IMR-90 (cell line): ENCODE measurements at regions not wholly inside any gene's neighbourhood (a gene's known extent, or its start where the extent isn't known, plus 50 kb on each side); places are given as distances from the start of the nearest gene placed in this dataset.

ENCODE experiments used
- ATAC-seq: fragments of 200-7000 bp; cut with Tn5 transposase; 2 replicates; pipeline ENCODE4 v1.9.1; 2020; ENCODE audit warnings: low read depth, mild to moderate bottlenecking, moderate library complexity
- BruUV-seq: library from RNA; stranded (reverse); fragments of 400-500 nt; replicated peaks from 2 replicates; lab custom pipeline; 2021; lab: Mats Ljungman, UMichigan
- CTCF ChIA-PET: fragments of 300-600 bp; formaldehyde crosslinking; extraction: SDS; loops from one replicate; lab custom pipeline; 2021; ENCODE audit warnings: antibody characterized with exemption; lab: Yijun Ruan, JAX
- POLR2A ChIA-PET: fragments of 300-600 bp; sonication (Branson Sonifier 250); formaldehyde crosslinking; loops from one replicate; lab custom pipeline; 2022; ENCODE audit warnings: antibody characterized with exemption; ENCODE audit not compliant: unreplicated experiment; lab: Charles Lee
- DNase-seq: peaks from one replicate; pipeline ENCODE4 v3.0.0; 2013
- H2AFZ ChIP-seq: replicated peaks from 2 replicates; pipeline ENCODE3; 2013; ENCODE audit warnings: low read length, mild to moderate bottlenecking; ENCODE audit not compliant: poor library complexity
- H2AK5ac ChIP-seq: 2 replicates; pipeline ENCODE4 v1.6.1; 2013; ENCODE audit warnings: low read depth, low read length, inconsistent platforms
- H2AK9ac ChIP-seq: replicated peaks from 2 replicates; pipeline ENCODE3; 2013; ENCODE audit warnings: mild to moderate bottlenecking, low read depth, low read length, moderate library complexity; ENCODE audit not compliant: poor library complexity
- H2BK120ac ChIP-seq: 2 replicates; pipeline ENCODE4 v1.6.1; 2013; ENCODE audit warnings: low read depth, low read length, inconsistent platforms
- H2BK15ac ChIP-seq: 3 replicates; pipeline ENCODE4 v1.6.1; 2013; ENCODE audit warnings: low read depth, low read length, inconsistent platforms
- H2BK20ac ChIP-seq: 2 replicates; pipeline ENCODE4 v1.6.1; 2013; ENCODE audit warnings: low read depth, mild to moderate bottlenecking, inconsistent platforms, low read length, moderate library complexity
- H2BK5ac ChIP-seq: 2 replicates; pipeline ENCODE4 v1.6.1; 2013; ENCODE audit warnings: mild to moderate bottlenecking, low read depth, low read length, inconsistent platforms; ENCODE audit not compliant: poor library complexity, severe bottlenecking
- H3K14ac ChIP-seq: replicated peaks from 2 replicates; pipeline ENCODE4 v1.6.1; 2013; ENCODE audit warnings: low read depth, low read length, inconsistent platforms
- H3K18ac ChIP-seq: 2 replicates; pipeline ENCODE4 v1.6.1; 2013; ENCODE audit warnings: low read depth, low read length, control low read depth
- H3K23ac ChIP-seq: 2 replicates; pipeline ENCODE4 v1.6.1; 2013; ENCODE audit warnings: low read depth, low read length, inconsistent platforms
- H3K27ac ChIP-seq: 2 replicates; pipeline ENCODE4 v1.5.1; 2013; ENCODE audit warnings: mild to moderate bottlenecking, control low read depth, low read length; ENCODE audit not compliant: insufficient read depth
- H3K27me3 ChIP-seq: 2 replicates; pipeline ENCODE4 v1.6.1; 2013; ENCODE audit warnings: low read length; ENCODE audit not compliant: control insufficient read depth, insufficient read depth
- H3K36me3 ChIP-seq: 2 replicates; pipeline ENCODE4 v1.6.1; 2013; ENCODE audit warnings: low read length, mixed read lengths; ENCODE audit not compliant: control insufficient read depth, insufficient read depth
- H3K4ac ChIP-seq: 2 replicates; pipeline ENCODE4 v1.6.1; 2013; ENCODE audit warnings: low read depth, low read length, inconsistent platforms
- H3K4me1 ChIP-seq: 2 replicates; pipeline ENCODE4 v1.6.1; 2013; ENCODE audit warnings: low read length, mixed read lengths; ENCODE audit not compliant: control insufficient read depth, insufficient read depth
- H3K4me2 ChIP-seq: 2 replicates; pipeline ENCODE4 v1.6.1; 2013; ENCODE audit warnings: low read depth, mild to moderate bottlenecking, control low read depth, low read length, moderate library complexity
- H3K4me3 ChIP-seq: 2 replicates; pipeline ENCODE4 v1.5.1; 2013; ENCODE audit warnings: low read depth, mild to moderate bottlenecking, control low read depth, low read length, moderate library complexity; ENCODE audit not compliant: insufficient read depth
- H3K56ac ChIP-seq: 2 replicates; pipeline ENCODE4 v1.6.1; 2013; ENCODE audit warnings: low read length, inconsistent platforms; ENCODE audit not compliant: insufficient read depth; ENCODE audit errors: extremely low read depth
- H3K79me1 ChIP-seq, 2 experiments: 2 replicates each; pipeline ENCODE4 v1.6.1; 2013; ENCODE audit warnings: low read length in 2 of 2, inconsistent platforms in 1 of 2, low read depth in 1 of 2
- H3K9ac ChIP-seq: 2 replicates; pipeline ENCODE4 v1.6.1; 2013; ENCODE audit warnings: low read depth, low read length, control low read depth
- H3K9me1 ChIP-seq: 2 replicates; pipeline ENCODE4 v1.6.1; 2013; ENCODE audit warnings: low read length, inconsistent platforms; ENCODE audit not compliant: insufficient read depth
- H3K9me3 ChIP-seq: 2 replicates; pipeline ENCODE4 v1.6.1; 2013; ENCODE audit warnings: low read length; ENCODE audit not compliant: control insufficient read depth, insufficient read depth
- H4K20me1 ChIP-seq: 2 replicates; pipeline ENCODE4 v1.6.1; 2013; ENCODE audit warnings: low read length, inconsistent platforms; ENCODE audit not compliant: insufficient read depth
- H4K5ac ChIP-seq: 2 replicates; pipeline ENCODE4 v1.6.1; 2013; ENCODE audit warnings: mild to moderate bottlenecking, low read depth, low read length, control low read depth
- H4K8ac ChIP-seq, 2 experiments: 2 replicates each; pipeline ENCODE4 v1.6.1; 2013; ENCODE audit warnings: low read depth in 2 of 2, low read length in 2 of 2, control low read depth in 1 of 2, inconsistent platforms in 1 of 2
- H4K91ac ChIP-seq: 2 replicates; pipeline ENCODE4 v1.6.1; 2013; ENCODE audit warnings: low read depth, low read length, inconsistent platforms; ENCODE audit not compliant: insufficient read depth
- FOS ChIP-seq: fragments of 150-350 bp; IDR thresholded peaks from 2 replicates; pipeline ENCODE4 v1.6.1; 2016; ENCODE audit warnings: low read depth, low read length
- MAZ ChIP-seq: IDR thresholded peaks from 2 replicates; pipeline ENCODE4 v1.6.1; 2012; ENCODE audit warnings: low read depth, mild to moderate bottlenecking, low read length, improper control_type of control experiment, moderate library complexity, borderline replicate concordance
- SMC3 ChIP-seq: fragments of 150-350 bp; IDR thresholded peaks from 2 replicates; pipeline ENCODE4 v1.6.1; 2016; ENCODE audit warnings: low read depth, mild to moderate bottlenecking, antibody characterized with exemption, low read length, moderate library complexity
- WGBS, 2 experiments: methylation state at CpG; one replicate each; pipeline versions ENCODE4 v1.1.5 to v1.1.7; 2013; ENCODE audit warnings: missing lambda C conversion rate in 2 of 2; ENCODE audit not compliant: insufficient read length in 1 of 2; ENCODE audit errors: extremely low coverage in 2 of 2; 5-methylcytosine and 5-hydroxymethylcytosine counted together
- dilution Hi-C: fragments of 300-500 bp; cut with HindIII; formaldehyde crosslinking; loops from one replicate; pipeline ENCODE4 v1.14.3; 2018; ENCODE audit warnings: low sequenced_read_pairs; ENCODE audit not compliant: unreplicated experiment
- in situ Hi-C: fragments of 300-500 bp; cut with MboI; formaldehyde crosslinking; loops from 3 replicates; pipeline ENCODE4 v1.14.3; 2019; ENCODE audit warnings: low sequenced_read_pairs, inconsistent platforms, mixed read lengths
- intact Hi-C: fragments of 100-400 bp; cut with micrococcal nuclease; formaldehyde crosslinking; loops from 2 replicates; pipeline ENCODE4 v1.10.0; 2022

DNA sequence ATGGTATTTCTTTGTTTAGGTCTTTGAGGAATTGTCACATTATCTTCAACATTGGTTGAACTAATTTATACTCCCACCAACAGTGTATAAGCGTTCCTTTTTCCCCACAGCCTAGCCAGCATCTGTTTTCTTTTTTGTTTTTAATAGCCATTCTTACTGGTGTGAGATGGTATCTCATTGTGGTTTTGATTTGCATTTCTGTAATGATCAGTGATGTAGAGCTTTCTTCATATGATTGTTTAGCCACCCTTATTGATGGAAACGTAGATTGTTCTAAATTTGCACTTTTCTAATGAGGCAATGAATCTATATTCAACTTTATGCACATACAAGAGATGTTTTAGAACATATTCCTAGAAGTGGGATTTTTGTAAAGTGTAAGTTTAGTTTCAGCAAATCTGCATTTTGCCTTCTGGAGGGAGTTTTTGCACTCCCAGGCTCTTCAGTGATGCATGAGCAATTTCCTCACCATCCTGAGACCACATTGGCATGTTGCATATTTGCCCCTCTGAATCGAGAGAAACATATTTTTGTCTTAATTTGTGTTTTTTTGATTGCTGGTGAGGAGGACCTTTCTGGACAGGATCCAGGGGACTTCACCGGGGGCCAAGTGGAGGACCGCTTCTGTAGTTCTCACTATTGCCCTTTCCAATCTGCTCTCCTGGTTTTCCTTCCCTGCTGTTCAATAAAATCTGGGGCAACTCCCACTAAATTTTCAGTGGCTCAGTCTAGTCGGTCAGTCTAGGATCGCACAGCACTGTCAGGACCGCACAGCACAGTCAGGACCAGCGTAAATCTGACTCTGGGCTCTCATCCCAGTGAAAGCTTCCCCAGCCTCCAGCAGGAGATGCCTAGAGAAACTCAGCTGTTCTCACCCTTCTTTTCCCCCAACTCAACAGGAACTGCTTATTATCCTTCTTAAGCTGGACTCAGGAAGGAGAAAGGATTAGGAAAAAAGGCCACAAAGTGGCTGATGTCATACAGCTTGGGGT is 157.0 kb downstream of the PTPN20 start (continued):
- TF ChIP-seq MAZ, result no peak

DNA sequence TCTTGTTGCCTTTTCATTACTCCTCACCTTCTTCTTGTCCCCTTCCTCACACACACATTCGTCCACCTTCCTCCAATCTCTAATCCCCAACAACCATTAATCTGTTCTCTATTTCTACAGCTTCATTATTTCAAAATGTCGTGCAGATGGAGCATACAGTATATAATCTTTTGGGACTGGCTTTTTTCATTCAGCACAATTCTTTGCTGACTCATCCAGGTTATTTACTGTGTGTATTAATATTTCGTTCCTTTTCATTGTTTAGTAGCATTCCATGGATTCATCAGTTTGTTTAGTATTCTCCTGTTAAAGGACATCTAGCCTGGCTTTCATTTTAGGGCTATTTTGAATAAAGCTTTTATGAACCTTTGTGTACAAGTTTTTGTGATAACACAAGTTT is 159.3 kb downstream of the PTPN20 start:
- no peak overlapping the region for H3K4me3 ChIP-seq
- H3K27ac ChIP-seq, result no peak overlapping the region
- H2BK15ac ChIP-seq, result no peak overlapping the region
- no peak overlapping the region for H2AK9ac ChIP-seq
- no peak overlapping the region for H4K5ac ChIP-seq
- H2AFZ ChIP-seq, result no peak overlapping the region
- H3K36me3 ChIP-seq, result no peaks in the 10 kb centered on the region
- no peak overlapping the region for H3K14ac ChIP-seq
- TF ChIP-seq SMC3, result no peak
- no peak for TF ChIP-seq FOS
- no peaks in the 10 kb centered on the region for H3K79me1 ChIP-seq
- dilution Hi-C loops, result no loop called here
- no peak overlapping the region for H4K91ac ChIP-seq
- no peak overlapping the region for H2BK120ac ChIP-seq
- no peak overlapping the region for H3K4ac ChIP-seq
- no peak overlapping the region for H3K56ac ChIP-seq
- POLR2A ChIA-PET, result no interaction called here
- no peaks in the 10 kb centered on the region for H4K20me1 ChIP-seq
- ATAC-seq (no peak), DNase-seq (no peak)
- no peaks in the 10 kb centered on the region for H3K9me3 ChIP-seq
- H4K8ac ChIP-seq, result no peak overlapping the region
- peaks cover 15% of the 10 kb centered on the region for H3K27me3 ChIP-seq
- H3K18ac ChIP-seq, result no peak overlapping the region
- CTCF ChIA-PET, result no interaction called here
- no TSS peak for BruUV-seq
- no peak overlapping the region for H2BK5ac ChIP-seq
- no peaks in the 10 kb centered on the region for H3K9me1 ChIP-seq
- no peak overlapping the region for H3K23ac ChIP-seq
- no peak overlapping the region for H3K9ac ChIP-seq
- no peak overlapping the region for H2BK20ac ChIP-seq
- 100% methylated on average over 1 of the region's 3 CpGs; no CpG with 5 or more reads in 1 of the 2 experiments for WGBS, 2 experiments
- in situ Hi-C loops, result no loop called here
- intact Hi-C loops, result no loop called here
- H3K4me2 ChIP-seq, result no peak overlapping the region
- H2AK5ac ChIP-seq, result no peak overlapping the region
- no peaks in the 10 kb centered on the region for H3K4me1 ChIP-seq
